Stomach smooth muscle (tissue), 2 donors: ENCODE measurements at regions not wholly inside any gene's neighbourhood (a gene's known extent, or its start where the extent isn't known, plus 50 kb on each side); places are given as distances from the start of the nearest gene placed in this dataset.

Source experiments
- H3K27ac ChIP-seq: one replicate; pipeline ENCODE4 v1.7.0; 2013; ENCODE audit warnings: mild to moderate bottlenecking, low read length, inconsistent platforms
- H3K27me3 ChIP-seq, 2 donors: one replicate each; pipeline ENCODE4 v1.7.0; 2013; ENCODE audit warnings: low read length in 2 of 2; ENCODE audit not compliant: insufficient read depth in 2 of 2, control insufficient read depth in 1 of 2
- H3K36me3 ChIP-seq, 2 donors: one replicate each; pipeline ENCODE4 v1.7.0; 2013; ENCODE audit warnings: low read length in 2 of 2; ENCODE audit not compliant: control insufficient read depth in 2 of 2, insufficient read depth in 2 of 2
- H3K4me1 ChIP-seq: one replicate; pipeline ENCODE4 v1.7.0; 2013; ENCODE audit warnings: low read length; ENCODE audit not compliant: control insufficient read depth, insufficient read depth
- H3K4me3 ChIP-seq, 2 donors: one replicate each; pipeline ENCODE4 v1.7.0; 2013; ENCODE audit warnings: low read length in 2 of 2
- H3K9ac ChIP-seq, 2 donors: one replicate each; pipeline ENCODE4 v1.7.0; 2013; ENCODE audit warnings: low read length in 2 of 2, mild to moderate bottlenecking in 1 of 2
- H3K9me3 ChIP-seq, 2 donors: one replicate each; pipeline ENCODE4 v1.7.0; 2013; ENCODE audit warnings: low read length in 2 of 2; ENCODE audit not compliant: control insufficient read depth in 2 of 2
- donor health status: healthy.
- donor health status: Pancreatic carcinoma.

DNA sequence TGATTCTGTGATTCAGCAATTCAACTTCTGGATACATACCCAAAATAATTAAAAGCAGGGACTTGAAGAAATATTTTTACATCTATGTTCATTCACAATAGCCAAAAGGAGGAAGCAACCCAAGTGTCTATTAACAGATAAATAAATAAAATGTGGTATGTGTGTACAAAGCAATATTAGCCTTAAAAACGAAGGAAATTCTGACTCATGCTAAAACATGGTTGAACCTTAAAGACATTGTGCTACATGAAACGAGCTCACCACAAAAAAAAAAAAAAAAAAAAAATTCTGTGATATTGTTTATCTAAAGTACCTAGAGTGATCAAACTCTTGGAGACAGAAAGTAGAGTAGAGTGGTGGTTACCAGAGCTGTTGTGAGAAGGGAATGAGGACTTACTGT, 54.8 kb upstream of the TFAP2D start:
- H3K4me3 ChIP-seq = no peak overlapping the region
- no peak overlapping the region for H3K27ac ChIP-seq
- H3K36me3 ChIP-seq = no peaks in the 10 kb centered on the region
- no peaks in the 10 kb centered on the region for H3K4me1 ChIP-seq
- H3K9me3 ChIP-seq = no peaks in the 10 kb centered on the region
- no peaks in the 10 kb centered on the region for H3K27me3 ChIP-seq
- no peak overlapping the region for H3K9ac ChIP-seq

DNA sequence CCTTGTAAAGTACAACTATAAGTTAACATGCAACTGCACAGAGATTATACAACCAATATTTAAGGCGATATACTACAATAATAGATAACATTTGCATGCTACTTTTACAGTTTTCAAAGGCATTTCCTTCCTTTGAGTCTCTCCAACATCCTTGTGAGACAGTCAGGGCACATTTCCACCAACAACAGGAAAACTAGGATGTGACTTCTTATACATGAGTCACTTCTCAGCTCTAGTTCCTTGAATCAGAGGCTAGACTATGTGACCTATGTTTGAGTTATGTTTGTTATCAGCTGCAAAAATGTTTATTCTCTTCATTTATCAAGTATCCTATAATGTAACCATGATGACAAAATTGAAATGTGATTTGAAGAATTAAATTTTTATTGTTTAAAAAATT, 51.7 kb upstream of the TFAP2D start:
- H3K4me3 ChIP-seq = no peak overlapping the region
- no peak overlapping the region for H3K27ac ChIP-seq
- no peaks in the 10 kb centered on the region for H3K4me1 ChIP-seq
- no peaks in the 10 kb centered on the region for H3K36me3 ChIP-seq
- H3K27me3 ChIP-seq = no peaks in the 10 kb centered on the region
- no peaks in the 10 kb centered on the region for H3K9me3 ChIP-seq
- no peak overlapping the region for H3K9ac ChIP-seq
